AG09319 (cell line): ENCODE measurements at regions not wholly inside any gene's neighbourhood (a gene's known extent, or its start where the extent isn't known, plus 50 kb on each side); places are given as distances from the start of the nearest gene placed in this dataset.
"Not testable (repeated sequence)": the region's sequence is repeated elsewhere in the genome, so short reads cannot be mapped to it uniquely, and the experiment has no call there.

ENCODE experiments used
- DNase-seq: peaks from one replicate; pipeline ENCODE4 v3.0.0-alpha.2; 2010; ENCODE audit warnings: low read depth; ENCODE audit errors: extremely low read depth
- CTCF ChIP-seq: IDR thresholded peaks from 2 replicates; pipeline ENCODE4 v1.5.1; 2011; ENCODE audit warnings: low read depth, mild to moderate bottlenecking, inconsistent platforms, low read length, moderate library complexity

- no peak for TF ChIP-seq CTCF
- DNase-seq: no peak
These were observed 363.9 kb upstream of the TMEFF2 start for GRCh38 chr2:192558637-192559036.

GRCh38 chr2:192555740-192556139, 361.0 kb upstream of the TMEFF2 start:
- no peak for DNase-seq
- TF ChIP-seq CTCF: no peak

GRCh38 chr2:192551760-192552159, 357.0 kb upstream of the TMEFF2 start:
- no peak for DNase-seq
- no peak for TF ChIP-seq CTCF

GRCh38 chr2:192546565-192546964, 351.8 kb upstream of the TMEFF2 start:
- no peak for DNase-seq
- TF ChIP-seq CTCF: no peak

GRCh38 chr2:192544371-192544955, 349.7 kb upstream of the TMEFF2 start:
- no peak for TF ChIP-seq CTCF
- no peak for DNase-seq

GRCh38 chr2:192542148-192543066, 347.7 kb upstream of the TMEFF2 start:
- not testable (repeated sequence) for DNase-seq

GRCh38 chr2:192539306-192539705, 344.6 kb upstream of the TMEFF2 start:
- TF ChIP-seq CTCF: no peak
- no peak for DNase-seq
